Spleen (tissue), 7 donors: ENCODE measurements at regions not wholly inside any gene's neighbourhood (a gene's known extent, or its start where the extent isn't known, plus 50 kb on each side); places are given as distances from the start of the nearest gene placed in this dataset.

Experiments used
- CTCF ChIP-seq, 11 experiments: fragments of 200-600 bp in 7 of 11; fragments of 450-650 bp in 4 of 11; sonication (generic) in 4 of 11; IDR thresholded peaks in 8 of 11; conservative IDR thresholded peaks in 3 of 11; 1 replicate in 7 of 11; 2 replicates in 4 of 11; pipeline versions ENCODE4 v1.4.0 to v1.8.0; 2016 to 2021; ENCODE audit warnings: antibody characterized with exemption in 11 of 11, inconsistent platforms in 4 of 11, mild to moderate bottlenecking in 1 of 11
- POLR2A ChIP-seq, 3 donors: fragments of 450-650 bp; IDR thresholded peaks; one replicate each; pipeline ENCODE4 v1.5.1; 2017; ENCODE audit warnings: antibody characterized with exemption in 3 of 3, mild to moderate bottlenecking in 1 of 3
- donor health status: DM: no; HTN: no; CAD: no; lungs with moderate emphysema.
- donor health status: DM: no; HTN: no; CAD: no.
- donor health status: DM: no; HTN: no; CAD: no.

GRCh38 chr17:77908501-77908900 lies 50.0 kb upstream of the TNRC6C start:
- TF ChIP-seq CTCF (IDR thresholded peaks at IDR 0.05 in 8 of 11, conservative IDR thresholded peaks at IDR 0.05 in 3 of 11), result no peak
- no peak for TF ChIP-seq POLR2A (IDR thresholded peaks at IDR 0.05)
